C4-2B (cell line): ENCODE measurements at regions not wholly inside any gene's neighbourhood (a gene's known extent, or its start where the extent isn't known, plus 50 kb on each side); places are given as distances from the start of the nearest gene placed in this dataset.

ENCODE experiments used
- ZFX ChIP-seq: fragments of 450-650 bp; IDR thresholded peaks from 2 replicates; pipeline ENCODE4 v1.6.1; 2017
- TF ChIP-seq, protein P1 (sequence below): fragments of 450-650 bp; conservative IDR thresholded peaks from 2 replicates; pipeline ENCODE4 v1.5.1; 2017; ENCODE audit warnings: mild to moderate bottlenecking

DNA sequence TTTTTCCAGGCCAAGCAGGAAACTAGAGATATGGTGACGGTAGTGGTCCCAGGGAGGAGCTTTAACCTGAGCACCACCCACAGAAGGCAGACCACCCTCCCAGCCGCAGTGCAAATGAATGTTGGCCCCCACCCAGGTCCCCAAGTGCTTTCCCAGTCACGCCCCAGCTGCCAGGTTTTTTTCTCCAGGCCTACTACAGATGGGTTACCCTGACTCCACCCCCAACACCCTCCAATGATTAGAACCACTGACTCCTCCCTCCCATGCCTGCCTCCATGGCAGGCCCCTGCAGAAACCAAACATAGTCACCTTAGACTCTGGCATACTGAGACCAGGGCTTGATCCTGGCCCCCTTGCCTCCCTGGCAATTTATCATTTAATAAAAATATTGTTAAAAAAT lies 58.7 kb upstream of the CHST1 start:
- TF ChIP-seq, protein P1, sequence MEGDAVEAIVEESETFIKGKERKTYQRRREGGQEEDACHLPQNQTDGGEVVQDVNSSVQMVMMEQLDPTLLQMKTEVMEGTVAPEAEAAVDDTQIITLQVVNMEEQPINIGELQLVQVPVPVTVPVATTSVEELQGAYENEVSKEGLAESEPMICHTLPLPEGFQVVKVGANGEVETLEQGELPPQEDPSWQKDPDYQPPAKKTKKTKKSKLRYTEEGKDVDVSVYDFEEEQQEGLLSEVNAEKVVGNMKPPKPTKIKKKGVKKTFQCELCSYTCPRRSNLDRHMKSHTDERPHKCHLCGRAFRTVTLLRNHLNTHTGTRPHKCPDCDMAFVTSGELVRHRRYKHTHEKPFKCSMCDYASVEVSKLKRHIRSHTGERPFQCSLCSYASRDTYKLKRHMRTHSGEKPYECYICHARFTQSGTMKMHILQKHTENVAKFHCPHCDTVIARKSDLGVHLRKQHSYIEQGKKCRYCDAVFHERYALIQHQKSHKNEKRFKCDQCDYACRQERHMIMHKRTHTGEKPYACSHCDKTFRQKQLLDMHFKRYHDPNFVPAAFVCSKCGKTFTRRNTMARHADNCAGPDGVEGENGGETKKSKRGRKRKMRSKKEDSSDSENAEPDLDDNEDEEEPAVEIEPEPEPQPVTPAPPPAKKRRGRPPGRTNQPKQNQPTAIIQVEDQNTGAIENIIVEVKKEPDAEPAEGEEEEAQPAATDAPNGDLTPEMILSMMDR: no peak
- TF ChIP-seq ZFX: no peak
